ENCODE measurements at regions not wholly inside any gene's neighbourhood (a gene's known extent, or its start where the extent isn't known, plus 50 kb on each side); places are given as distances from the start of the nearest gene placed in this dataset.
"Not testable (repeated sequence)": the region's sequence is repeated elsewhere in the genome, so short reads cannot be mapped to it uniquely, and the experiment has no call there.

DNA sequence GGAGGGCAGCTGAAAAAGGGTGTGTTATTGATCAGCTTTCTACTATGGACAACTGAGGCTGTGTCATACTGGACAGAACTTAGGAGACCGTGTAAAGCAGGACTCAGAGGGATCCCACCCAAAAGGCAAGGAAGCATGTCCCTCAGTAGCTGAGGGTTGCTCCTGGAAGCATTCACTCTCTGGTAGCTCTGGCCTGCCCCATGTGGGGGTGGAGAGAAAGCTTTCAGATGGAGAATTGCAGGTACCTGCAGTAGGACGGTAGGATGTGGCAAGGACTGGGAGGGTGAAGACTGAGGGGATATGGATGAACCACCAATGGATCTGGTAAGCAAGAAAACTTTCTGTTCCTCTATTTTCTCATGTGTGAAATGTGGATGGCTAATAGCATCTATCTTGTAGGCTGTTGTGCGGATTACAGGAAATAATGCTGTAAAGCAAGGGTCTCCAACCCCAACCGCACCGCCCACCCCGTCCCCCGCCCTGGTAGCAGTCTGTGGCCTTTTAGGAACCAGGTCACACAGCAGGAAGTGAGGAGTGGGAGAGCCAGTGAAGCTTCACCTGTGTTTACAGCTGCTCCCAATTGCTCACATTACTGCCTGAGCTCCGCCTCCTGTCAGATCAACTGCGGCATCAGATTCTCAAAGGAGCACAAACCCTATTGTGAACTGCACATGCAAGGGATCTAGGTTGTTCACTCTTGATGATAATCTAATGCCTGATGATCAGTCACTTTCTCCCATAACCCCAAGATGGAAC lies 157.7 kb upstream of the PROK2 start:
- Histone ChIP-seq H3K4me3 (no peak overlapping the region), H3K36me3 (no peaks in the 10 kb centered on the region), H3K9me3 (replicated peaks in 1 of 11) (peaks cover 0 to 5% (median 0%) of the 10 kb centered on the region in 11 experiments; a peak in 1 of 22 replicates), H3K4me2 (peak overlapping the region in 10 of 11 experiments; percentile 9 to 66 (median 39); a peak in 19 of 22 replicates), H3K27me3 (peaks cover 0 to 7% (median 0%) of the 10 kb centered on the region in 11 experiments; a peak in 2 of 22 replicates), H4K20me1 (no peaks in the 10 kb centered on the region), H3K9ac (no peak overlapping the region), H3K27ac (no peak overlapping the region), H3K4me1 (peaks cover 8 to 23% (median 17%) of the 10 kb centered on the region in 10 experiments; a peak in 18 of 20 replicates)
- TF ChIP-seq Cebpa-rat (IDR thresholded peaks at IDR 0.05), result no peak

DNA sequence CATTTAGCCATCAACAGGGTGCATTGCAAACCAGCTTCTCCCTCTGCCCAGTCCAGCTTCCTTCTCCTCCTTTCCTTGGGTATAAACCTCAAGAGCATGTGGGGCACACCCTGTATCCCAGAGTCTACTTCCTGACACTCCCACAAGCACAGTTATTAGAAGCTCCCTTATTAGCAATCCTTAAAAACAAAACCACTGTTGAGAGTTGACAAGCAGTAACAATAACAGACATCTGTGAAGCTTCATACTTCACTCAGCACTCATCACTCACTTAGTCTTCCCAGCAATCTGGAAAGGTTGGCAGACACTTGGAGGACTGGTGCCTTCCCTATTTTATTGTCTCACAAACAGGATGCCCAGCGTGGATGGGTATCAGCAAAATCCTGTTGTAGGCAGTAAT lies 155.5 kb upstream of the PROK2 start:
- Histone ChIP-seq H3K27me3 (peaks cover 0 to 7% (median 0%) of the 10 kb centered on the region in 11 experiments; a peak in 2 of 22 replicates), H3K4me2 (peak overlapping the region in 1 of 11 experiments; percentile 24; a peak in 1 of 22 replicates), H3K9me3 (replicated peaks in 1 of 11) (peaks cover 0 to 5% (median 0%) of the 10 kb centered on the region in 11 experiments; a peak in 1 of 22 replicates), H3K4me3 (no peak overlapping the region), H3K9ac (no peak overlapping the region), H3K27ac (no peak overlapping the region), H4K20me1 (no peaks in the 10 kb centered on the region), H3K36me3 (no peaks in the 10 kb centered on the region), H3K4me1 (peaks cover 8 to 23% (median 17%) of the 10 kb centered on the region in 10 experiments; a peak in 18 of 20 replicates)
- TF ChIP-seq Cebpa-rat (IDR thresholded peaks at IDR 0.05), result no peak

DNA sequence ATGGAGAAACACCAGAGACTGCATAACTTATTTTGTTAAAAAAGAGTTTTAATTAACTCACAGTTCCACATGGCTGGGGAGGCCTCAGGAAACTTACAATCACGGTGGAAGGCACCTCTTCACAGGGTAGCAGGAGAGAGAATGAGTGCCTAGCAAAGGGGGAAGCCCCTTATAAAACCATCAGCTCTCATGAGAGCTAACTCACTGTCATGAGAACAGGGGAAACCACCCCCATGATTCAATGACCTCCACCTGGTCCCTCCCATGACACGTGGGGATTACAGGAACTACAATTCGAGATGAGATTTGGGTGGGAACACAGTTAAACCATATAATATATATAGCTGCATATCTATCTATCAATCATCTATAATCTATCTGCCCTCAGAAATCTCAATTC lies 153.1 kb upstream of the PROK2 start:
- H3K4me2 ChIP-seq; H3K9ac ChIP-seq; H3K27ac ChIP-seq; H3K4me3 ChIP-seq; H3K9me3 ChIP-seq (replicated peaks in 1 of 11); H3K27me3 ChIP-seq; H3K36me3 ChIP-seq; H4K20me1 ChIP-seq: not testable (repeated sequence)
- peaks cover 8 to 22% (median 16%) of the 10 kb centered on the region in 10 experiments; a peak in 18 of 20 replicates for H3K4me1 ChIP-seq

DNA sequence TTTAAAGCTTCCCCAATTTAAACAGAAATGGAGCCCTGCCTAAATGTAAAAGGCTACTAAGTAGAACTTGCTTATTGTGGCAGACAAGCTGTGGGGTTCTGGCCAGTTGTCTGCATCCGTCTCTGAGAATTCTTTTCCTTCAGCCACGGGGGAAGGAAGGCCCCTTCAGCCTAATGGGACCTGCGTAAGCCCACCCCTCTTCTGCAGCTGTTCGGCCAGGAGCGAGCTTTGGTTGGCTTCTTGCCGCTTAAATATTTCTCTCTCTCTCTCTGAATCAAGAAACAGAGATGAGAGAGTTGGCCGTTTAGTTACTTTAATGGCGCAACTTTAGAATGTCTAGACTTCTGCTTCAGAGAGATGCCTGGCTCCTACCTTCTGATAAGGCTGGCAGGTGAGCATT lies 151.7 kb upstream of the PROK2 start:
- Histone ChIP-seq H3K27me3 (peaks cover 0 to 6% (median 0%) of the 10 kb centered on the region in 11 experiments; a peak in 3 of 22 replicates), H4K20me1 (no peaks in the 10 kb centered on the region), H3K4me1 (peaks cover 0 to 12% (median 5%) of the 10 kb centered on the region in 10 experiments; a peak in 9 of 20 replicates), H3K4me2 (no peak overlapping the region), H3K4me3 (no peak overlapping the region), H3K36me3 (no peaks in the 10 kb centered on the region), H3K27ac (no peak overlapping the region), H3K9ac (no peak overlapping the region), H3K9me3 (replicated peaks in 1 of 11) (no peaks in the 10 kb centered on the region)
- TF ChIP-seq Cebpa-rat (IDR thresholded peaks at IDR 0.05), result no peak

DNA sequence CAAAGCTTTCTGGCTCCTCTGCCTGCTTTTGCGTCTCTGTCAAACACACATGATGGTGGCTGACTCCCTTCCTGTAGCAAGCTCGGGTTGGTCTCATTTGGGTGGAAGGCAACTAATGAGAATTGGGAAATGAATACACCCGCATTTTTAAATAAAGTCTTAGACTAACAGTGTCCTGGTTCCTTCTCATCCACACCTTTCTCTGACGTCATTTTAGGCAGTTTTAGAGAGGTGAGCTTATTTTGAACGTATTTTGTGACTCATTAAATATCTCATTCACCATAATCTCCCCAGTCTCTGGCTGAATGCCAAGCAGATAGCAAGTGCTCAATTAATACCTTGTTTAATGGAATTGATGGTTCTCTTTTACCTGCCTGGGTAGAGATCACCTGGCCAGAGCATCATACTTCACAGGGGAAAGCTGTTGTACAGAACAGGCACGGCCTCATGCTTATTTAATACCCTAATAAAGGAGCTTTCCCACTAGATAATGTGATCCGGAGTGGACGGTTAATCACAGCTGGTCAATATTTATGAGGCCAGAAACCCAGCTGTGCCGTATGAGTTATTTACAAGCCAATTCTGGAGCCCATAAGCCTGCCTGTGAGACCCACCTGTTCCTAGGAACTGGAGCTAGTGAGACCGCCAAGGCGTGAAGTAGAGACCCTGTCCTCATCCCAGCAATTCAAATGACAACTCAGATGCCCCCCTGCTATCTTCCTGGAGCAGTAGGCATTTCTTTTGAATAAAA lies 149.7 kb upstream of the PROK2 start:
- no peaks in the 10 kb centered on the region for H4K20me1 ChIP-seq
- no peak for TF ChIP-seq Cebpa-rat (IDR thresholded peaks at IDR 0.05)
- no peak overlapping the region for H3K9ac ChIP-seq
- no peaks in the 10 kb centered on the region for H3K9me3 ChIP-seq (replicated peaks in 1 of 11)
- H3K36me3 ChIP-seq, result no peaks in the 10 kb centered on the region
- H3K4me2 ChIP-seq, result no peak overlapping the region
- H3K4me1 ChIP-seq, result peaks cover 0 to 2% (median 0%) of the 10 kb centered on the region in 10 experiments; a peak in 3 of 20 replicates
- H3K27ac ChIP-seq, result no peak overlapping the region
- H3K4me3 ChIP-seq, result no peak overlapping the region
- H3K27me3 ChIP-seq, result no peaks in the 10 kb centered on the region; a peak in 1 of 22 replicates

DNA sequence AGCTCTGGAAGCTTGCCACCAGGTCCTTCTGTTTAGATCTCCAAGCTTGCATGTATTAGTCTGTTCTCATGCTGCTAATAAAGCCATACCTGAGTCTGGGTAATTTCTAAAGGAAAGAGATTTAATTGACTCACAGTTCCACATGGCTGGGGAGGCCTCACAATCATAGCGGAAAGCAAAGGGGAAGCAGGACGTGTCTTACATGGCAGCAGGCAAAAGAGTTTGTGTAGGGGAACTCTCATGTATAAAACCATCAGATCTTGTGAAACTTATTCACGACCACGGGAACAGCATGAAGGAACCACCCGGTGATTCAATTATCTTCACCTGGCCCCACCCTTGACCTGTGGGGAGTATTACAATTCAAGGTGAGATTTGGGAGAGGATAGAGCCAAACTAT lies 147.0 kb upstream of the PROK2 start:
- no peak overlapping the region for H3K27ac ChIP-seq
- H3K27me3 ChIP-seq, result no peaks in the 10 kb centered on the region; a peak in 1 of 22 replicates
- H3K9ac ChIP-seq, result no peak overlapping the region
- H3K4me3 ChIP-seq, result no peak overlapping the region
- no peak for TF ChIP-seq Cebpa-rat (IDR thresholded peaks at IDR 0.05)
- no peaks in the 10 kb centered on the region for H3K36me3 ChIP-seq
- H3K4me1 ChIP-seq, result peaks cover 0 to 8% (median 0%) of the 10 kb centered on the region in 10 experiments; a peak in 5 of 20 replicates
- H3K4me2 ChIP-seq, result no peak overlapping the region
- H3K9me3 ChIP-seq (replicated peaks in 1 of 11), result peaks cover 0 to 9% (median 0%) of the 10 kb centered on the region in 11 experiments; a peak in 3 of 22 replicates
- no peaks in the 10 kb centered on the region for H4K20me1 ChIP-seq

DNA sequence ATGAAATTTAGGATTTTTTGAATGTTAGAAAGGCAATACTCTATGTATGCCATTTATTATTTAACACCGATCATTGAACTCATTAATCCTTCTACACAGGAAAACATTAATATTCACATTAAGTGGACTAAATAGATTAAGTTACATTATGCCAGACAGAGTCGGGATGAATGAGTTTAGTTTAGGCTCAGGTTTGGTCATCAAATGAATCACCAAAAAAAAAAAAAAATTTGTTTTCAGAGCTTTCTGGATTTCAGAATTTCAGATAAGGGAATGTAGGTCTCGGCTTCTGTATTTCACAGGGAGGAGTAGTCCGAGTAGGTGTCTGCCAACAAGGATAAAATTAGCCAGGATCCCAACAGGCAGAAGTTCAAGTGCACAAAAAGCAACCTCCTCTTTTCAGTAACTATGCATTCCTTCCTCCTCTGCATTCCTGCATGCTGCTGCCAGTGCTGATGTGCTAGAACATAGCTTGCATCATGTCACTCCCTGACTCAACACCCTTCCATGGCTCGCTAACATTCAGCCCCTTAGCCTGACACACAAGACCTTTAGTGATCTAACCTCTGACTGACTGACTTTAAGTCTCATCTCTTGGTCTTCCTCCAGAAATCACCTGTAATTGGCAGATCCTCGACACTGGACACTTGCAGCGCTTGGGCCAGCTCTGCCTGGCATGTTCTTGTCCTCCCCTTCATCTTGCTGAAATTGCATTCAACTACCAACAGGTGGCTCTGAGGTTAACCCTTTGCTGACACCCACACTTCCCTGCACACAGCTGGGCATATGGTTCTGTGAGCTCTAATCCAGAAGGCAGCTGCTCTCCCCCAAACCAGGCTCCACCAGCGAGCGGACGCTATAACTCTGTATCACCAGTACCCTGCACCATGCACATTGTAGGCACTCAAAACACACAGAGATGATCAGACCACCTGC lies 145.4 kb upstream of the PROK2 start:
- H3K9me3 ChIP-seq (replicated peaks in 1 of 11), result peaks cover 0 to 9% (median 0%) of the 10 kb centered on the region in 11 experiments; a peak in 3 of 22 replicates
- H3K27ac ChIP-seq, result no peak overlapping the region
- no peaks in the 10 kb centered on the region for H3K36me3 ChIP-seq
- TF ChIP-seq Cebpa-rat (IDR thresholded peaks at IDR 0.05), result no peak
- H3K4me3 ChIP-seq, result no peak overlapping the region
- H3K4me2 ChIP-seq, result no peak overlapping the region; a peak in 1 of 22 replicates
- H3K9ac ChIP-seq, result no peak overlapping the region
- H3K27me3 ChIP-seq, result no peaks in the 10 kb centered on the region; a peak in 1 of 22 replicates
- H3K4me1 ChIP-seq, result peaks cover 0 to 11% (median 0%) of the 10 kb centered on the region in 10 experiments; a peak in 5 of 20 replicates
- H4K20me1 ChIP-seq, result no peaks in the 10 kb centered on the region

DNA sequence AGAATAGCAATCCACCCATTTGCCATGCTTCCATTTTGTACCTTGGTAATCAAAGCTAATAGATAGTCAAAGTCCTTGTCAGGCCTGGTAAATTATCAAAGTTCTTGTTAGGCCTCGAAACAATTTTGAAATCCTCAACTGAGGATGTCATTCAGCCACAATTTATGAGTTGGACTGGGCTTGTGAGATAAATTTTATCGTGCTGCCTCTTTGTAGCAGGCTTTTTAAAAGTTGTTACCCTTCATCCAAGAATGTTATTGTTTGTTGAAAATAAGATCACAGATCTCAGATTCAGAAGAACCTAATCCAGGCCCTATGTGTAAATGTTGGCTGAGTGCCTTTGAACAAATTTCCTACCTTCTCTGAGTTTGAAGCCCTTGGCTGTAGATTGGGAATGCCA lies 143.3 kb upstream of the PROK2 start:
- no peak overlapping the region for H3K9ac ChIP-seq
- peaks cover 0 to 9% (median 0%) of the 10 kb centered on the region in 11 experiments; a peak in 3 of 22 replicates for H3K9me3 ChIP-seq (replicated peaks in 1 of 11)
- H3K4me2 ChIP-seq, result no peak overlapping the region
- no peak overlapping the region for H3K27ac ChIP-seq
- H3K36me3 ChIP-seq, result no peaks in the 10 kb centered on the region
- no peak overlapping the region for H3K4me3 ChIP-seq
- peaks cover 0 to 11% (median 0%) of the 10 kb centered on the region in 10 experiments; a peak in 5 of 20 replicates for H3K4me1 ChIP-seq
- no peak for TF ChIP-seq Cebpa-rat (IDR thresholded peaks at IDR 0.05)
- no peaks in the 10 kb centered on the region for H4K20me1 ChIP-seq
- H3K27me3 ChIP-seq, result peaks cover 0 to 5% (median 0%) of the 10 kb centered on the region in 11 experiments; a peak in 1 of 22 replicates

Data from BLaER1 treated with 17β-estradiol and CSF1 and Interleukin-3, amounts not matched to agents 10 nM and 100 nM (cell line).